Activated CD8-positive, alpha-beta T cell treated with anti-CD3 and anti-CD28 coated beads for 36 hours (primary cell): ENCODE measurements at regions not wholly inside any gene's neighbourhood (a gene's known extent, or its start where the extent isn't known, plus 50 kb on each side); places are given as distances from the start of the nearest gene placed in this dataset.

Experiments
- ATAC-seq: fragments of 200-7000 bp; cut with Tn5 transposase; one replicate; pipeline ENCODE4 v1.10.0; 2021; ENCODE audit warnings: mild to moderate bottlenecking, moderate library complexity
- CTCF ChIA-PET: fragments of 350-600 bp; sonication (Branson Sonifier 250); formaldehyde crosslinking; loops from one replicate; lab custom pipeline; 2021; ENCODE audit warnings: antibody characterized with exemption; lab: Charles Lee
- POLR2A ChIA-PET: fragments of 350-600 bp; sonication (Branson Sonifier 250); formaldehyde crosslinking; loops from one replicate; lab custom pipeline; 2021; ENCODE audit warnings: antibody characterized with exemption; lab: Charles Lee
- DNase-seq: peaks from one replicate; pipeline ENCODE4 v3.0.0-alpha.2; 2020
- H3K27ac Mint-ChIP-seq: one replicate; pipeline ENCODE4 v1.8.0; 2021; ENCODE audit warnings: mild to moderate bottlenecking, mixed read lengths
- H3K27me3 Mint-ChIP-seq: one replicate; pipeline ENCODE4 v1.8.0; 2021; ENCODE audit warnings: mixed read lengths
- H3K36me3 Mint-ChIP-seq: one replicate; pipeline ENCODE4 v1.8.0; 2021; ENCODE audit warnings: low read depth, mixed read lengths
- H3K4me1 Mint-ChIP-seq: one replicate; pipeline ENCODE4 v1.8.0; 2021; ENCODE audit warnings: low read depth, mixed read lengths
- H3K4me3 Mint-ChIP-seq: one replicate; pipeline ENCODE4 v1.8.0; 2021; ENCODE audit warnings: mild to moderate bottlenecking, moderate library complexity, mixed read lengths
- H3K9me3 Mint-ChIP-seq: one replicate; pipeline ENCODE4 v1.8.0; 2021; ENCODE audit warnings: mixed read lengths
- CTCF ChIP-seq: fragments of 200-600 bp; IDR thresholded peaks from one replicate; pipeline ENCODE4 v1.8.0; 2022; ENCODE audit warnings: antibody characterized with exemption, mild to moderate bottlenecking
- intact Hi-C: fragments of 100-400 bp; cut with micrococcal nuclease; formaldehyde crosslinking; loops from one replicate; pipeline ENCODE4 v1.10.0; 2022

- ATAC-seq (no peak), DNase-seq (no peak)
- CTCF ChIA-PET: no interaction called here
- intact Hi-C loops: no loop called here
- Mint-ChIP-seq H3K36me3 (no peaks in the 10 kb centered on the region), H3K27ac (no peak overlapping the region), H3K4me1 (no peaks in the 10 kb centered on the region), H3K4me3 (no peak overlapping the region), H3K27me3 (peaks cover 9% of the 10 kb centered on the region), H3K9me3 (peaks cover 2% of the 10 kb centered on the region)
- POLR2A ChIA-PET: no interaction called here
- TF ChIP-seq CTCF: no peak
Measured at GRCh38 chr12:118680356-118680963, 300.9 kb upstream of the SRRM4 start.

GRCh38 chr12:118682656-118683055 lies 298.7 kb upstream of the SRRM4 start:
- CTCF ChIA-PET: no interaction called here
- peaks cover 9% of the 10 kb centered on the region for H3K27me3 Mint-ChIP-seq
- no peak overlapping the region for H3K27ac Mint-ChIP-seq
- intact Hi-C loops: no loop called here
- no peaks in the 10 kb centered on the region for H3K4me1 Mint-ChIP-seq
- H3K9me3 Mint-ChIP-seq: no peaks in the 10 kb centered on the region
- no peaks in the 10 kb centered on the region for H3K36me3 Mint-ChIP-seq
- TF ChIP-seq CTCF: no peak
- POLR2A ChIA-PET: no interaction called here
- no peak for DNase-seq
- no peak for ATAC-seq
- no peak overlapping the region for H3K4me3 Mint-ChIP-seq

GRCh38 chr12:118685983-118686607 lies 295.2 kb upstream of the SRRM4 start:
- Mint-ChIP-seq H3K27ac (no peak overlapping the region), H3K4me1 (no peaks in the 10 kb centered on the region), H3K9me3 (no peaks in the 10 kb centered on the region), H3K4me3 (no peak overlapping the region), H3K36me3 (no peaks in the 10 kb centered on the region), H3K27me3 (peaks cover 3% of the 10 kb centered on the region)
- DNase-seq: no peak
- ChIA-PET CTCF (no interaction called here), POLR2A (no interaction called here)
- no peak for ATAC-seq
- intact Hi-C loops: no loop called here
- TF ChIP-seq CTCF: no peak

- Mint-ChIP-seq H3K4me1 (no peaks in the 10 kb centered on the region), H3K27me3 (no peaks in the 10 kb centered on the region), H3K36me3 (no peaks in the 10 kb centered on the region), H3K9me3 (no peaks in the 10 kb centered on the region), H3K4me3 (no peak overlapping the region), H3K27ac (no peak overlapping the region)
- POLR2A ChIA-PET: no interaction called here
- no peak for TF ChIP-seq CTCF
- intact Hi-C loops: no loop called here
- no peak for DNase-seq
- CTCF ChIA-PET: no interaction called here
- ATAC-seq: no peak
Measured at GRCh38 chr12:118689793-118690192, 291.5 kb upstream of the SRRM4 start.

GRCh38 chr12:118690506-118690905 lies 290.8 kb upstream of the SRRM4 start:
- ATAC-seq: no peak
- ChIA-PET CTCF (no interaction called here), POLR2A (no interaction called here)
- Mint-ChIP-seq H3K9me3 (no peaks in the 10 kb centered on the region), H3K27ac (no peak overlapping the region), H3K4me3 (no peak overlapping the region), H3K36me3 (no peaks in the 10 kb centered on the region), H3K4me1 (no peaks in the 10 kb centered on the region), H3K27me3 (no peaks in the 10 kb centered on the region)
- no peak for DNase-seq
- no peak for TF ChIP-seq CTCF
- intact Hi-C loops: no loop called here
